NCI-H2227 (cell line): ENCODE measurements at regions not wholly inside any gene's neighbourhood (a gene's known extent, or its start where the extent isn't known, plus 50 kb on each side); places are given as distances from the start of the nearest gene placed in this dataset.

Experiments
- DNase-seq: peaks from one replicate; lab custom pipeline; 2025; ENCODE audit not compliant: unreplicated experiment; lab: John Stamatoyannopoulos, UW

DNA sequence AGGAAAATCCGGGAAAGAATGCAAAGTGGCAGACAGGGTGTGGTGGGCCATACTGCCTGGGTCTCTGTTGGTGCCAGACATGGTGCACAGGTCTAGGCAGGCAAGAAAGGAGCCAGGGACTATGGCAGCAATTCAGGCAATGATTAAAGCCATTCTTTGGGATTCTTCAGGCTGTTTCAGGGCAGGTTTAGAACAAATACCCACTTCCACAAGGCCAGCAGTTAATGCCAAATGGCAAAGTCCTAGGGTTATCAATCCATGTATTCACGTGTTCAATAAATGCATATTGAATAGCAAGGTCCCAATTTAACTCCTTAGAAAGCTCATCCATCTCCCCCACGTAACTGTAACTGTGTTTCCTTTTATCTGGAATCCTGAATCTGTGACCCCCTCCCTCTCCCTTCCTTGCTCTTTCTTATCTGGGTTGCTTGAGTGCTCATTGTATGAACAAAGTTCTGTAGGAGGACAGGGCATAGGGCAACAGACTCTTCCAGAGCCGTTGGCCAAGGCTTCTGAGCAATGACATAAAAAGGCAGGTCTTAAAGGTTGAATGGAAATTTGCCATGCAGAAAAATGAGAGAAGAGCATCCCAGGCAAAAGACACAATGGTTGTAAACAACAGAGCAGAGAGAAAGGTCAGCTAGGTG lies 146.8 kb upstream of the KLHL29 start:
- DNase-seq, result no peak

GRCh38 chr2:23239374-23239773 lies 145.6 kb upstream of the KLHL29 start:
- no peak for DNase-seq

GRCh38 chr2:23241121-23241520 lies 143.9 kb upstream of the KLHL29 start:
- peak; percentile 30 for DNase-seq

GRCh38 chr2:23241611-23242245 lies 143.3 kb upstream of the KLHL29 start:
- DNase-seq, result peak; percentile 52

DNA sequence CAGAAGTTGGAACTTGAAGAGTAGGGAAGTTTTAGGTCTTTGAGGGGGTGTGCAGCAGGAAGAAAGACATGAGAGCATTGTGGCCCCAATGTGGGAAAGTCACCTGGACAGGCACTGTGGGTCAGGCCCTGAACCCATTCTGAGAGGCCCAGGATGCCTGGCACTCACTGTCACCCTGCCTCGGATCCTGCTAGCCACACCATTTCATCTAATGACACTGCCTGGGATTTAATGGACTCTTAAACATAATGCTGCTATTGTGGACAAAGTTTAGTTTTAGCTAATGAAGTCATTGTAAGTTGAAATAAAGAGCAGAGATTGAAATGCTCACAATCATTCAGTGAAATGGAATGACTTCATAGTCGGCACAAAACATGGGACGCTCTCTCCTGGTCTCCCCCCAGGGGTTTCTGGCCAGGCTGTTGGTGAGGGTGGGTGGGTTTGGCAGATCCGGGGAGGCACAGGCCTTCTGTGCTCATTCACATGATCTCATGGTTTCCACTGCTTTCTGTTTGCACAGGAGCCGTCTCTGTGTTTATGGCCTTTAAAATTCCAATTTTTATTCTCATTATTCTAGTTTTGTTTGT lies 141.8 kb upstream of the KLHL29 start:
- no peak for DNase-seq

GRCh38 chr2:23244617-23245016 lies 140.4 kb upstream of the KLHL29 start:
- DNase-seq, result no peak

GRCh38 chr2:23246992-23247683 lies 137.8 kb upstream of the KLHL29 start:
- DNase-seq, result no peak

GRCh38 chr2:23248667-23249066 lies 136.3 kb upstream of the KLHL29 start:
- no peak for DNase-seq

GRCh38 chr2:23249348-23249747 lies 135.6 kb upstream of the KLHL29 start:
- no peak for DNase-seq

DNA sequence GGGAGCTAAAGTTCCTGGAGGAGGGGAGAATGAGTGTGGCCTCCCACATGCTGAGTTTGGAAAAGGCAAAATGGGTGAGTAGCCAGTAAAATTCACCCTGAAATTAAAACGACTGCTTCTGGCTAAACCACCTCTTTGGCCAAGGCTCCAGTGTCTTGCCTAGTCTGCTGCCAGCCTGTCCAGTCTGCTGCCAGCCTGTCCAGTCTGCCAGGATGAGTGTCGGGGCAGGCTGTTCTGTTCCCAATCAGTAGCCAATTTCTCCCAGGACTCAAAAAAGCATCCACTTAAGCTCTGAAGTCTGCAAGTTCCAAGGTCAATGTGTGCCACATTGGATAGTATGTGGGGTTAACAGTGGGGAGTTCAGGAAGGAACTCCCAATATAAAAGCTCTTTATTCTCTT lies 134.6 kb upstream of the KLHL29 start:
- DNase-seq, result no peak

DNA sequence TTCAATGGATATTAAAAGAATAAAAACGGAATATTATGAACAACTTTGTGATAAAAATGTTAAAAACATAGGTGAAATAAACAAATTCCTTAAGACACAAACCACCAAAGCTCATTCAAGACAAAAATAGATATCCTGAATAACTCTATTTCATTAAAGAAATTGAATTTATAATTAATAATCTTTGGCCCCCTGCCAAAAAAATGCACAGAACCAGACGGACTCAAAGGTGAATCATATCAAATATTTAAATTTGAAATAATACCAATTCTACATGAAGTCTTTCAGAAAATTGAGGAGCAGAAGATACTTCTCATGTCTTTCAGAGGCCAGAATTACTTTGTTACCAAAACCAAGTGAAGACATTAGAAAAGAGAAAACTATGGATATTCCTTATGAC lies 128.3 kb upstream of the KLHL29 start:
- no peak for DNase-seq

- no peak for DNase-seq
These were observed 124.4 kb upstream of the KLHL29 start for GRCh38 chr2:23260621-23261020.

- DNase-seq, result no peak
These were observed 116.3 kb upstream of the KLHL29 start for GRCh38 chr2:23268467-23269263.

DNA sequence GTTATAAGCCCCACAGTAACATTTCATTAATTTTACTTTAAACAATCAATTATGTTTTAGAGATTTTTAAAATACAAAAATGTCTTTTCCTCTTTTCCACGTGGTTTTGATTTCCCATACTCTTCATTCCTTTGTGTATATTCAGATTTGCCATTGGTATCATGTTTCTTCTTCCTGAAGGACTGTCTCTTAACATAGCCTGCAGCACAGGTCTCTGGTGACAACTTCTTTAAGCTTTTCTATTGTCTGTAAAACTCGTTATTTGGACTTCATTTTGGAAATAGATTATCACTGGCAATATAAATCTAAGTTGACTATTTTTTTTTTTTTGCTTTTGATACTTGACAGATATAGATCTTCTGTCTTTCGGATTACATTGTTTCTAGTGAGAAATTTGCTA lies 115.2 kb upstream of the KLHL29 start:
- no peak for DNase-seq

DNA sequence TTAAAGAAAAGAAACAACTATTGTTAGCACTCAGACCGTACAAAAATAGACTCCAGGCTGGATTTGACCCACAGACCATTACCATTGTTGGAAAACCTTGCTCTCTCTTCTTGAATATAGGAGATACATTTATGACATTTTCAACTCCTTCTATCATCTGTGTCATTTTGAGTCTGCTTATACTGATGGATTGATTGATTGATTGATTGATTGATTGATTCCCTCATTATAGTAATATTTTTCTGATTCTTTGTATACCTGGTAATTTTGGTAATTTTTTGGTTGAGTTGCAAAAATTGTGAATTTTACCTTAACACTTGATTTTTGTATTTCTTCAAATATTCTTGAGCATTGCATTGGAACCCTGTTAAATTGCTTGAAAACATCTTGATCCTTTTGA lies 114.2 kb upstream of the KLHL29 start:
- DNase-seq, result no peak

DNA sequence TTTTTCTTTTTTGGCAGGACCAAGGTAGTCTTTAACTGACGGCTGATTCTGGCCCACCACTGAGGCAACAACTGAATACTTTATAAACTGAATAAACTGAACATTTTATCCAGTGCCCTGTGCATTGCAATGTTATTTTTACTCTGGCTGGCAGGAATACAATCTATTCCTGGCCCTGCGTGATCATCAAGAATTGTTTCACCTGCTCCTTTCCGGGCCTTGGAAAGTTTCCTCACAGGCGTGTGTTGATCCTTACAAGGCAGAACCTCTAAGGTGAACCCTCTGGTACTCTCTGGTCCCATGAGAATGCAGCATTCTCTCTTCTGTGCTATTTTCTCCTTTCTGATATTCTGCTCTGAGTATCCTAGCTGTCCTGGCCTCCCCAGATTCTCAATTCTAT lies 113.7 kb upstream of the KLHL29 start:
- no peak for DNase-seq

GRCh38 chr2:23273786-23274185 lies 111.2 kb upstream of the KLHL29 start:
- DNase-seq, result no peak

DNA sequence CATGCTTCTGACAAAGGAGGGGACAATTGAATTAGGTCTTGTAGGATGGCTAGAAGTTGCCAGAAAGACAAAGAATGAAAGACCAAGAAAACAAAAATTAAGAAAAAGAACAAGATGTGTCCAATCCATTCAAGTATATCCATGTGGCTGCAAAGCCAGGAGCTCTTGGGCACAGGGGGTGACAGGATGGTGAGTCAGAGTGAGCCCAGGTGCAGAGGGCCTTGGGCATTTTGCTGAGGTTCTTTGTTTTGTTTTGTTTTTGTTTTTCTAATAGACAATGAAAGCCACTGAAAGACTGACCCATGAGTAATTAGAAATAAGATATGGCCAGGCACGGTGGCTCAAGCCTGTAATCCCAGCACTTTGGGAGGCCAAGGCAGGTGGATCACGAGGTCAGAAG lies 104.6 kb upstream of the KLHL29 start:
- no peak for DNase-seq

DNA sequence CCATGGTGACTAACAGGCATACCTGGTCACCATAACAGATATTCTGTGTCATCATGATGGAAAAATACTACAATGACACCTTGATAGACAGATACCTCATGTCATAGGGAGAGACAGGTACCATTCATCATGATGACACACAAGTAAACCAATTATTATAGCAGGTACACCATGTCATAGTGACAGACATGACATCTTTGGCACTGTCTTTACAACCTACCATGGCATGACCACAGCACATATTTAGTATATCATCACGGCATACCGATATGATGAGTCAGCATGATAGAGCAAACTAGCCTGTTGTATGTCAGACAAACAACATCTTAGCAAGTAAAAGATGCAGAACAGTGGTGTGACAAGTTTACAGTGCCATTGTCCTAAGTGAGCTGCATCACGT lies 101.3 kb upstream of the KLHL29 start:
- DNase-seq, result no peak

- no peak for DNase-seq
These were observed 99.7 kb upstream of the KLHL29 start for GRCh38 chr2:23285091-23285800.
